Fibroblast of skin of left biceps (primary cell): ENCODE measurements at regions not wholly inside any gene's neighbourhood (a gene's known extent, or its start where the extent isn't known, plus 50 kb on each side); places are given as distances from the start of the nearest gene placed in this dataset.
"Not testable (repeated sequence)": the region's sequence is repeated elsewhere in the genome, so short reads cannot be mapped to it uniquely, and the experiment has no call there.

Experiments used
- DNase-seq, 2 experiments: peaks; one replicate each; pipeline ENCODE4 v3.0.0-alpha.2; 2013; ENCODE audit warnings: low read depth in 2 of 2

GRCh38 chr3:30438126-30438525 lies 168.3 kb upstream of the TGFBR2 start:
- no peak for DNase-seq

GRCh38 chr3:30439451-30440053 lies 166.8 kb upstream of the TGFBR2 start:
- no peak for DNase-seq

- peak in 1 of 2 experiments; percentile 36 for DNase-seq
These were observed 166.2 kb upstream of the TGFBR2 start for GRCh38 chr3:30440147-30440604.

GRCh38 chr3:30440880-30441279 lies 165.5 kb upstream of the TGFBR2 start:
- DNase-seq: no peak

- DNase-seq: peak; percentile 75 to 78
These were observed 162.4 kb upstream of the TGFBR2 start for GRCh38 chr3:30443756-30444673.

GRCh38 chr3:30448450-30449289 lies 157.7 kb upstream of the TGFBR2 start:
- peak in 1 of 2 experiments; percentile 50 for DNase-seq

GRCh38 chr3:30449290-30449632 lies 157.1 kb upstream of the TGFBR2 start:
- no peak for DNase-seq

- DNase-seq: no peak
These were observed 154.0 kb upstream of the TGFBR2 start for GRCh38 chr3:30452446-30452845.

GRCh38 chr3:30453360-30454039 lies 152.9 kb upstream of the TGFBR2 start:
- DNase-seq: no peak

- DNase-seq: no peak
These were observed 151.8 kb upstream of the TGFBR2 start for GRCh38 chr3:30454636-30455035.

- DNase-seq: not testable (repeated sequence)
These were observed 151.3 kb upstream of the TGFBR2 start for GRCh38 chr3:30455112-30455511.

- no peak for DNase-seq
These were observed 150.6 kb upstream of the TGFBR2 start for GRCh38 chr3:30455840-30456239.

GRCh38 chr3:30456264-30456663 lies 150.1 kb upstream of the TGFBR2 start:
- no peak for DNase-seq

- no peak for DNase-seq
These were observed 149.3 kb upstream of the TGFBR2 start for GRCh38 chr3:30457081-30457480.

- DNase-seq: no peak
These were observed 148.7 kb upstream of the TGFBR2 start for GRCh38 chr3:30457726-30458125.

GRCh38 chr3:30458376-30459171 lies 147.8 kb upstream of the TGFBR2 start:
- DNase-seq: no peak

- DNase-seq: no peak
These were observed 145.1 kb upstream of the TGFBR2 start for GRCh38 chr3:30461311-30461710.

GRCh38 chr3:30462721-30463470 lies 143.5 kb upstream of the TGFBR2 start:
- no peak for DNase-seq

GRCh38 chr3:30464381-30464780 lies 142.0 kb upstream of the TGFBR2 start:
- DNase-seq: no peak

- no peak for DNase-seq
These were observed 140.9 kb upstream of the TGFBR2 start for GRCh38 chr3:30465454-30465853.
